ENCODE measurements at regions not wholly inside any gene's neighbourhood (a gene's known extent, or its start where the extent isn't known, plus 50 kb on each side); places are given as distances from the start of the nearest gene placed in this dataset.

DNA sequence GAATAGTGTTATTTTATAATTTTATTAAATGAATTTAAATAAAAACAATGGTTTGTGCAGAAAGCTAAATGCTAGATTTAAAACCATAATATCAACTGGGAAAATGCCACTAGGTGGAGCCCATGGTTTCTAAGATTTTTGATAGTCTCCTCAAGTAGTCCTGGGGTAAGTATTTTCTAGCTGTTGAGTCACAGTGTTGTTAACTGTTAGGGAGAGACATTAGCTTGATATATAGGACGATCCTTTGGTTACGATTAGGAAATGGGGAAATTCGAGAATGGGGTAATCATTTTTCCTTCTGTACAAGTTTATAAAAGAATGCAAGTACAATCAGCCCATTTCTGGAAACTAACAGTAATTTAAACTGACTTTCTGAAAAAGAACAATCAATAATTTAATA, 378.4 kb downstream of the ANKRD50 start:
- TF ChIP-seq EZH2 (IDR thresholded peaks at IDR 0.05; ENCODE audit: borderline replicate concordance, low read length) (no peak), CTCF (IDR thresholded peaks at IDR 0.05; ENCODE audit: low read length) (peak; percentile 49)
